ENCODE measurements at regions not wholly inside any gene's neighbourhood (a gene's known extent, or its start where the extent isn't known, plus 50 kb on each side); places are given as distances from the start of the nearest gene placed in this dataset.

DNA sequence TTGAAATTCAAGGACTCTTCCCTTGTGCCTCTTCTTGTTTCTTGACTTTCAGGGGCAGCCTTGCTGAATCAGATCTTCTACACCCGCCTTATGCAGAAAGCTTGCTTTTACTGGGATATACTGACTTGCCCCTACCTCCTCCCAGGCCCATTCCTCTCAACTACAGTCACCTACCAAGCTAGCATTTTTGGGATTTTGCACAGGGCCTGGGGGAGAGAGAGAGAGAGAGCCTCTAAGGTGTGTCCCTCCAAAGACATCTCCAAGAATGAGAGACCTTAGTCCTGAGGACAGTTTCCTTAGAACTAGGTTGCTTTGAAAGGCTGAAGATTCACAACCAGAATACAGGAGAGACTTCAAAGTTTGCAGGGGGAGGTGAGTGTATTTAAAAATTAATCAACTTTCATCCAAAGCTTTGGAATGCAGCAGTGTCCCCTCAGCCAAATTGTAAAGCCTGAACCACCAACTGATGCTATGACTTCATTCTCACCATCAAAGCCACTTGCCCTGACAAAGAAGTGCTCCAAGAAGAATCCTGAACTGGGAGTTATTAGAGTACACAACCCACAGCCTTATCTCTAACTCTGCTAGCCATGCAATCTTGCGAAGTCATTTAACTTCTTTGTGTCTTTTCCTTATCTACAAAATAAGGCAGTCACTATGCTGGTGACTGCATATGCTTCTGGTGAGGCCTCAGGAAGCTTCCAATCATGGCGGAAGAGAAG, 96.1 kb upstream of the EGLN3 start:
- ChIA-PET POLR2A (no interaction called here), CTCF (interaction anchor here (0.6 to 1.7 kb wide), 3 partner anchors 9 to 48 kb away, joined by 3 to 5 read pairs (median 3); no protein-coding TSS in a partner anchor)
- Histone ChIP-seq H3K9me3 (no peaks in the 10 kb centered on the region), H3K4me1 (peaks cover 33% of the 10 kb centered on the region), H3K4me2 (no peak overlapping the region), H3K27ac (no peak overlapping the region), H3K4me3 (no peak overlapping the region)
- DNase-seq (ENCODE audit: low read depth in 1 of 2, low spot score in 1 of 2) (no peak), FAIRE-seq (no peak), ATAC-seq (no peak)
- WGBS (ENCODE audit: missing lambda C conversion rate): 95% methylated on average over 3 of the region's 3 CpGs
- TF ChIP-seq RNF2 (IDR thresholded peaks at IDR 0.05; ENCODE audit: borderline replicate concordance, low read depth) (no peak), NR3C1 (IDR thresholded peaks at IDR 0.05) (no peak), RAD21 (conservative IDR thresholded peaks at IDR 0.05 in 1 of 2, IDR thresholded peaks at IDR 0.05 in 1 of 2) (no peak)

DNA sequence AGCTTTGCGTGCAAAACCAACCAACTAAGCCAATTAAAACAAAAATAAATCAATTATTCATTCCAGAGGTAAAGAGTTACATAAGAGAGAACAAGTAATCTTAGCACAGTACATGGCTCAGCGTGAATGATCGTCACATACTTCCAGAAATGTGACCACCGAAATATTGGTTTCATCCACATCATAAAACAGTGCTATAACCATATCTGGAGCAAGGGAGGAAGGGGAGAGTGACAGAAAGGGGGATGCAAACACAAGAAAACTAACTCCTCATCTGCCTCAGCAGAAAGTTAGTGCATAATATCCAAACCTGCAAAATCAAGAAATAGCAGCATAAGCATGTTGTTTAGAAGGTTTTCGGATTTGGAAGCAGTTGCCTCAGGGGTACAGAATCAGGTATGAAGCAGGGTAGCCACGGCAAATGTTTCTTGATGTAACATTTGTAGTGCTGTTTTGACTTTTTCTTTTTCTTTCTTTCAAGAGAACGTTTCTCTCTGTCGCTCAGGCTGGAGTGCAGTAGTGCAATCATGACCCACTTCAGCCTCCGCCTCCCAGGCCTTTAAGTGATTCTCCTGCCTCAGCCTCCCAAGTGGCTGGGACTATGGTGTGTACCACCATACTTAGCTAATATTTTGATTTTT, 93.9 kb upstream of the EGLN3 start:
- Histone ChIP-seq H3K4me3 (no peak overlapping the region), H3K9me3 (no peaks in the 10 kb centered on the region), H3K4me2 (no peak overlapping the region), H3K27ac (peak overlapping the region; percentile 58 to 78; a peak in 5 of 6 replicates), H3K4me1 (peaks cover 14% of the 10 kb centered on the region)
- TF ChIP-seq RARB (CRISPR knock-in tag; IDR thresholded peaks at IDR 0.05) (no peak), CBX8 (IDR thresholded peaks at IDR 0.05) (no peak), ZNF302 (CRISPR knock-in tag; IDR thresholded peaks at IDR 0.05) (no peak), MYC (IDR thresholded peaks at IDR 0.05; ENCODE audit: borderline replicate concordance, low read length) (no peak), RCOR1 (IDR thresholded peaks at IDR 0.05; ENCODE audit: low read depth, low read length) (no peak), EP300 (IDR thresholded peaks at IDR 0.05) (no peak), EHMT2 (IDR thresholded peaks at IDR 0.05; ENCODE audit: low read depth) (no peak), HEYL (CRISPR knock-in tag; IDR thresholded peaks at IDR 0.05) (no peak), NFE2L2 (conservative IDR thresholded peaks at IDR 0.05; ENCODE audit: low read length) (no peak), TP53 (CRISPR knock-in tag; IDR thresholded peaks at IDR 0.05) (no peak)
- TF ChIP-seq, protein P1, sequence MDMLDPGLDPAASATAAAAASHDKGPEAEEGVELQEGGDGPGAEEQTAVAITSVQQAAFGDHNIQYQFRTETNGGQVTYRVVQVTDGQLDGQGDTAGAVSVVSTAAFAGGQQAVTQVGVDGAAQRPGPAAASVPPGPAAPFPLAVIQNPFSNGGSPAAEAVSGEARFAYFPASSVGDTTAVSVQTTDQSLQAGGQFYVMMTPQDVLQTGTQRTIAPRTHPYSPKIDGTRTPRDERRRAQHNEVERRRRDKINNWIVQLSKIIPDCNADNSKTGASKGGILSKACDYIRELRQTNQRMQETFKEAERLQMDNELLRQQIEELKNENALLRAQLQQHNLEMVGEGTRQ (IDR thresholded peaks at IDR 0.05): no peak
- TF ChIP-seq, protein P2, sequence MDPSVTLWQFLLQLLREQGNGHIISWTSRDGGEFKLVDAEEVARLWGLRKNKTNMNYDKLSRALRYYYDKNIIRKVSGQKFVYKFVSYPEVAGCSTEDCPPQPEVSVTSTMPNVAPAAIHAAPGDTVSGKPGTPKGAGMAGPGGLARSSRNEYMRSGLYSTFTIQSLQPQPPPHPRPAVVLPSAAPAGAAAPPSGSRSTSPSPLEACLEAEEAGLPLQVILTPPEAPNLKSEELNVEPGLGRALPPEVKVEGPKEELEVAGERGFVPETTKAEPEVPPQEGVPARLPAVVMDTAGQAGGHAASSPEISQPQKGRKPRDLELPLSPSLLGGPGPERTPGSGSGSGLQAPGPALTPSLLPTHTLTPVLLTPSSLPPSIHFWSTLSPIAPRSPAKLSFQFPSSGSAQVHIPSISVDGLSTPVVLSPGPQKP (IDR thresholded peaks at IDR 0.05; ENCODE audit: low read depth, low read length): no peak
- TF ChIP-seq, protein P3, sequence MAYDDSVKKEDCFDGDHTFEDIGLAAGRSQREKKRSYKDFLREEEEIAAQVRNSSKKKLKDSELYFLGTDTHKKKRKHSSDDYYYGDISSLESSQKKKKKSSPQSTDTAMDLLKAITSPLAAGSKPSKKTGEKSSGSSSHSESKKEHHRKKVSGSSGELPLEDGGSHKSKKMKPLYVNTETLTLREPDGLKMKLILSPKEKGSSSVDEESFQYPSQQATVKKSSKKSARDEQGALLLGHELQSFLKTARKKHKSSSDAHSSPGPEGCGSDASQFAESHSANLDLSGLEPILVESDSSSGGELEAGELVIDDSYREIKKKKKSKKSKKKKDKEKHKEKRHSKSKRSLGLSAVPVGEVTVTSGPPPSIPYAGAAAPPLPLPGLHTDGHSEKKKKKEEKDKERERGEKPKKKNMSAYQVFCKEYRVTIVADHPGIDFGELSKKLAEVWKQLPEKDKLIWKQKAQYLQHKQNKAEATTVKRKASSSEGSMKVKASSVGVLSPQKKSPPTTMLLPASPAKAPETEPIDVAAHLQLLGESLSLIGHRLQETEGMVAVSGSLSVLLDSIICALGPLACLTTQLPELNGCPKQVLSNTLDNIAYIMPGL (CRISPR knock-in tag; IDR thresholded peaks at IDR 0.05; ENCODE audit: borderline replicate concordance): no peak
- 93% methylated on average over 9 of the region's 9 CpGs for WGBS (ENCODE audit: missing lambda C conversion rate)
- ChIA-PET CTCF (interaction anchor here (1.1 to 2.7 kb wide), 2 partner anchors 15 to 54 kb away, joined by 3 to 8 read pairs; no protein-coding TSS in a partner anchor), POLR2A (no interaction called here)
- DNase-seq (ENCODE audit: low read depth in 1 of 2, low spot score in 1 of 2) (no peak), FAIRE-seq (no peak), ATAC-seq (no peak)

DNA sequence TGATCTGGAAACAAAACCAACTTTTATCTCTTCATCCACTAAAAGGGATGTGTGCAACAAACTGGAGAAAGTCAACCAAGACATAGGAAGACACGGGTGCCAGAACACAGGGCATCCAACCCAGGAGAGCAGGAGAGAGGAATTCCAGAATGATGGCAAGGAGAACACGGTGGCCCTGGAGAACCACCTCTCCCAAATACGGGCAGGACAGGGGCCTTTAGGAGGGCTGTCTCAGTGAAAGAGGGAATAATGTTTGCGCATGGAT, 93.4 kb upstream of the EGLN3 start:
- POLR2A ChIA-PET: no interaction called here
- no peak for FAIRE-seq
- H3K4me1 ChIP-seq: peaks cover 14% of the 10 kb centered on the region
- H3K9me3 ChIP-seq: no peaks in the 10 kb centered on the region
- CTCF ChIA-PET: interaction anchor here (1.1 to 2.7 kb wide), 2 partner anchors 15 to 54 kb away, joined by 3 to 8 read pairs; no protein-coding TSS in a partner anchor
- no peak for DNase-seq (ENCODE audit: low read depth in 1 of 2, low spot score in 1 of 2)
- H3K4me2 ChIP-seq: no peak overlapping the region
- no peak overlapping the region for H3K4me3 ChIP-seq
- 87% methylated on average over 4 of the region's 4 CpGs for WGBS (ENCODE audit: missing lambda C conversion rate)
- no peak for ATAC-seq
- H3K27ac ChIP-seq: peak overlapping the region; percentile 58 to 78
- TF ChIP-seq, protein P4, sequence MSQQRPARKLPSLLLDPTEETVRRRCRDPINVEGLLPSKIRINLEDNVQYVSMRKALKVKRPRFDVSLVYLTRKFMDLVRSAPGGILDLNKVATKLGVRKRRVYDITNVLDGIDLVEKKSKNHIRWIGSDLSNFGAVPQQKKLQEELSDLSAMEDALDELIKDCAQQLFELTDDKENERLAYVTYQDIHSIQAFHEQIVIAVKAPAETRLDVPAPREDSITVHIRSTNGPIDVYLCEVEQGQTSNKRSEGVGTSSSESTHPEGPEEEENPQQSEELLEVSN (IDR thresholded peaks at IDR 0.05; ENCODE audit: borderline replicate concordance, low read depth): no peak
- TF ChIP-seq ZSCAN20 (CRISPR knock-in tag; IDR thresholded peaks at IDR 0.05) (no peak), TFCP2L1 (CRISPR knock-in tag; IDR thresholded peaks at IDR 0.05) (no peak), MAZ (IDR thresholded peaks at IDR 0.05; ENCODE audit: borderline replicate concordance, low read depth, low read length) (no peak), PHF8 (IDR thresholded peaks at IDR 0.05; ENCODE audit: borderline replicate concordance, low read depth) (no peak), KDM1A (IDR thresholded peaks at IDR 0.05; ENCODE audit: low read depth) (no peak), NFE2L2 (conservative IDR thresholded peaks at IDR 0.05; ENCODE audit: low read length) (no peak), MAFK (IDR thresholded peaks at IDR 0.05; ENCODE audit: partially characterized antibody) (no peak), ZC3H11A (IDR thresholded peaks at IDR 0.05) (no peak), POLR2AphosphoS2 (conservative IDR thresholded peaks at IDR 0.05; ENCODE audit: low read length) (no peak)
- TF ChIP-seq, protein P5, sequence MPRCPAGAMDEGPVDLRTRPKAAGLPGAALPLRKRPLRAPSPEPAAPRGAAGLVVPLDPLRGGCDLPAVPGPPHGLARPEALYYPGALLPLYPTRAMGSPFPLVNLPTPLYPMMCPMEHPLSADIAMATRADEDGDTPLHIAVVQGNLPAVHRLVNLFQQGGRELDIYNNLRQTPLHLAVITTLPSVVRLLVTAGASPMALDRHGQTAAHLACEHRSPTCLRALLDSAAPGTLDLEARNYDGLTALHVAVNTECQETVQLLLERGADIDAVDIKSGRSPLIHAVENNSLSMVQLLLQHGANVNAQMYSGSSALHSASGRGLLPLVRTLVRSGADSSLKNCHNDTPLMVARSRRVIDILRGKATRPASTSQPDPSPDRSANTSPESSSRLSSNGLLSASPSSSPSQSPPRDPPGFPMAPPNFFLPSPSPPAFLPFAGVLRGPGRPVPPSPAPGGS (IDR thresholded peaks at IDR 0.05): no peak
- TF ChIP-seq, protein P3 (CRISPR knock-in tag; IDR thresholded peaks at IDR 0.05; ENCODE audit: borderline replicate concordance): no peak
